ENCODE measurements at regions not wholly inside any gene's neighbourhood (a gene's known extent, or its start where the extent isn't known, plus 50 kb on each side); places are given as distances from the start of the nearest gene placed in this dataset.
"Not testable (repeated sequence)": the region's sequence is repeated elsewhere in the genome, so short reads cannot be mapped to it uniquely, and the experiment has no call there.

DNA sequence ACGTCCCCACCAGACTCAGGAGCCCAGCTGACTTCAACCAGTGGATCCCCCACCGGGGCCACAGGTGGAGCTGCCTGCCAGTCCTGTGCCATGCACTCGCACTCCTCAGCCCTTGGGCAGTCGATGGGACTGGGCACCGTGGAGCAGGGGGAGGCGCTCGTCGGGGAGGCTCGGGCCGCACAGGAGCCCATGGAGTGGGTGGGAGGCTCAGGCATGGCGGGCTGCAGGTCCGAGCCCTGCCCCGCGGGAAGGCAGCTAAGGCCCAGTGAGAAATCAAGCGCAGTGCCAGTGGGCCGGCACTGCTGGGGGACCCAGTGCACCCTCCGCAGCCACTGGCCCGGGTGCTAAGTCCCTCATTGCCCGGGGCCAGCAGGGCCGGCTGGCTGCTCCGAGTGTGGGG lies 52.3 kb upstream of the LRRC30 start:
- H3K9me3 ChIP-seq (ENCODE audit: control insufficient read depth, insufficient read depth, low read length); H3K27me3 ChIP-seq (ENCODE audit: control insufficient read depth, insufficient read depth, low read length); H3K4me1 Mint-ChIP-seq; DNase-seq; H3K9me3 Mint-ChIP-seq; H3K4me3 ChIP-seq (ENCODE audit: low read length); H3K36me3 Mint-ChIP-seq; H3K27me3 Mint-ChIP-seq (ENCODE audit: low read depth in 2 of 2); H3K4me1 ChIP-seq (ENCODE audit: control insufficient read depth, insufficient read depth, low read length); intact Hi-C loops (cut with micrococcal nuclease); H3K36me3 ChIP-seq (ENCODE audit: control insufficient read depth, insufficient read depth, low read length); H3K4me3 Mint-ChIP-seq; H3K27ac Mint-ChIP-seq; H3K27ac ChIP-seq (ENCODE audit: low read length); ATAC-seq: not testable (repeated sequence)
- WGBS (ENCODE audit: insufficient coverage) = 91% methylated on average over 21 of the region's 21 CpGs

DNA sequence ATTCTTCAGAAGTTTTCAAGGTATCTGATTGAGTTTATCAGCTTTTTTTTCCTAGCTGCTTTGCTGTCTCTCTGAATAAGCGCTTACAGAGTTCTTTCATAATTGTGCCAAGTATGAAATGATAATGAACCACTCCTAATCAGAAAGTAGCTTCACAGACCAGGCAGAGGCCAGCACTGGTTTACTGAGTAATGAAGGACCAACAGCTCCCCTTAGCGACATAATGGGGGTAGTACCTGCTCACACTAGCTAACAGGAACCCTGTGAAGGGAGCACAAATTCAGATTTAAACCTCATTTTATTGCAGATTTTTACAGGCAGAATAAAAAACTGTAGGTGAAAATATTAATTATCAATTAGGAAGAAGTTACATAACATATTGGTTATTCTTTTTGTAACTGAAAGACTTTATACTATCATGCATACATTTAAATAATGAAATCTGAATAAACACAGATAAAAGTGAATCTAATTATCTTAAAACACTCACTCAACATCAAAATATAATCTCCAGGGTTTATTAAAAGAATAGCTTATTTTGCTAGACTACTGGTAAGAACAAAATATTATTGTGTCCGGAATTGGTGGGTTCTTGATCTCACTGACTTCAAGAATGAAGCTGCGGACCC lies 53.7 kb upstream of the LRRC30 start:
- Mint-ChIP-seq H3K4me1 (no peaks in the 10 kb centered on the region), H3K27ac (no peak overlapping the region), H3K4me3 (no peak overlapping the region), H3K9me3 (no peaks in the 10 kb centered on the region), H3K36me3 (no peaks in the 10 kb centered on the region), H3K27me3 (ENCODE audit: low read depth in 2 of 2) (no peaks in the 10 kb centered on the region)
- Histone ChIP-seq H3K9me3 (ENCODE audit: control insufficient read depth, insufficient read depth, low read length) (no peaks in the 10 kb centered on the region), H3K36me3 (ENCODE audit: control insufficient read depth, insufficient read depth, low read length) (no peaks in the 10 kb centered on the region), H3K4me1 (ENCODE audit: control insufficient read depth, insufficient read depth, low read length) (no peaks in the 10 kb centered on the region), H3K27me3 (ENCODE audit: control insufficient read depth, insufficient read depth, low read length) (no peaks in the 10 kb centered on the region), H3K4me3 (ENCODE audit: low read length) (no peak overlapping the region), H3K27ac (ENCODE audit: low read length) (no peak overlapping the region)
- TF ChIP-seq, protein P1, sequence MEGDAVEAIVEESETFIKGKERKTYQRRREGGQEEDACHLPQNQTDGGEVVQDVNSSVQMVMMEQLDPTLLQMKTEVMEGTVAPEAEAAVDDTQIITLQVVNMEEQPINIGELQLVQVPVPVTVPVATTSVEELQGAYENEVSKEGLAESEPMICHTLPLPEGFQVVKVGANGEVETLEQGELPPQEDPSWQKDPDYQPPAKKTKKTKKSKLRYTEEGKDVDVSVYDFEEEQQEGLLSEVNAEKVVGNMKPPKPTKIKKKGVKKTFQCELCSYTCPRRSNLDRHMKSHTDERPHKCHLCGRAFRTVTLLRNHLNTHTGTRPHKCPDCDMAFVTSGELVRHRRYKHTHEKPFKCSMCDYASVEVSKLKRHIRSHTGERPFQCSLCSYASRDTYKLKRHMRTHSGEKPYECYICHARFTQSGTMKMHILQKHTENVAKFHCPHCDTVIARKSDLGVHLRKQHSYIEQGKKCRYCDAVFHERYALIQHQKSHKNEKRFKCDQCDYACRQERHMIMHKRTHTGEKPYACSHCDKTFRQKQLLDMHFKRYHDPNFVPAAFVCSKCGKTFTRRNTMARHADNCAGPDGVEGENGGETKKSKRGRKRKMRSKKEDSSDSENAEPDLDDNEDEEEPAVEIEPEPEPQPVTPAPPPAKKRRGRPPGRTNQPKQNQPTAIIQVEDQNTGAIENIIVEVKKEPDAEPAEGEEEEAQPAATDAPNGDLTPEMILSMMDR (IDR thresholded peaks at IDR 0.05) = no peak
- 69% methylated on average over 4 of the region's 4 CpGs for WGBS (ENCODE audit: insufficient coverage)
- no peak for ATAC-seq
- DNase-seq = peak in 1 of 2 donors; percentile 17
- intact Hi-C loops (cut with micrococcal nuclease) = no loop called here

DNA sequence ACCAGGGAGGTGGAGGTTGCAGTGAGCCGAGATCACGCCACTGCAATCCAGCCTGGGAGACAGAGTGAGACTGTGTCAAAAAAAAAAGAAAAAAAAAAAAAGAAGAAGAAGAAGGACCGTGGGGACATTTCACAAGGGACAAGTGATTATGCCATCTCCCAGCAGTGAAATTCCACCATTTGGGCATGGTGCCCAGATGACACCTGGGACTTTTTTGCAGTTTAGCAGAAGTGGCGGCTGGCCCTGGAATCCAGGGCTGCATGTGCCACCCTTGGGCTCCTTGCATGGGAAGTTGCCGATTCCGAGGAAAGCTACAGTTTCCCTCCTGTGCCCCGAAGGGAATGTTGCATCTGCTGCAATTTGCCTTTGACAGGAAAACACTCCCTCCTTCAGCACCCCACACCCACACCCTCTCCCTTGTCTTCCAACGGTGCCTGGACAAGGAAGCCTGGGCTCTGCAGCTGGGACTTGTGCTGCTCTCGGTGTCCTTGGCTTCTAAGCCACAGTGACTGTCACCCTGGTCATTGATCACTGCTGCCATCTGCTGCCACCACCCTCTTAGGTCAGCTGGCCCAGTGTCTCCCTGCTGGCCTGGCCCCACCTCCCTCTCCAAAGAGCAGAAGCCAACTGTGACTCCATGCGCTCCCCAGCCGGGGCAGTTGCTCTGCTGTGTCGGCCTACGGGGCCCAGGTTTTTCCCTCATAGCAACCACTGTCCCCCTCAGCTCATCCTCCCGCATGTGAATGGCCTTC lies 56.4 kb upstream of the LRRC30 start:
- Histone ChIP-seq H3K36me3 (ENCODE audit: control insufficient read depth, insufficient read depth, low read length) (no peaks in the 10 kb centered on the region), H3K9me3 (ENCODE audit: control insufficient read depth, insufficient read depth, low read length) (no peaks in the 10 kb centered on the region), H3K4me3 (ENCODE audit: low read length) (no peak overlapping the region), H3K27me3 (ENCODE audit: control insufficient read depth, insufficient read depth, low read length) (no peaks in the 10 kb centered on the region), H3K4me1 (ENCODE audit: control insufficient read depth, insufficient read depth, low read length) (no peaks in the 10 kb centered on the region), H3K27ac (ENCODE audit: low read length) (no peak overlapping the region)
- no peak overlapping the region for H3K27ac Mint-ChIP-seq
- no peaks in the 10 kb centered on the region for H3K27me3 Mint-ChIP-seq (ENCODE audit: low read depth in 2 of 2)
- no peak overlapping the region for H3K4me3 Mint-ChIP-seq
- DNase-seq (no peak), ATAC-seq (no peak)
- intact Hi-C loops (cut with micrococcal nuclease) = no loop called here
- H3K4me1 Mint-ChIP-seq = no peaks in the 10 kb centered on the region
- H3K9me3 Mint-ChIP-seq = no peaks in the 10 kb centered on the region
- TF ChIP-seq, protein P1 (IDR thresholded peaks at IDR 0.05) = no peak
- 87% methylated on average over 14 of the region's 14 CpGs for WGBS (ENCODE audit: insufficient coverage)
- no peaks in the 10 kb centered on the region for H3K36me3 Mint-ChIP-seq

DNA sequence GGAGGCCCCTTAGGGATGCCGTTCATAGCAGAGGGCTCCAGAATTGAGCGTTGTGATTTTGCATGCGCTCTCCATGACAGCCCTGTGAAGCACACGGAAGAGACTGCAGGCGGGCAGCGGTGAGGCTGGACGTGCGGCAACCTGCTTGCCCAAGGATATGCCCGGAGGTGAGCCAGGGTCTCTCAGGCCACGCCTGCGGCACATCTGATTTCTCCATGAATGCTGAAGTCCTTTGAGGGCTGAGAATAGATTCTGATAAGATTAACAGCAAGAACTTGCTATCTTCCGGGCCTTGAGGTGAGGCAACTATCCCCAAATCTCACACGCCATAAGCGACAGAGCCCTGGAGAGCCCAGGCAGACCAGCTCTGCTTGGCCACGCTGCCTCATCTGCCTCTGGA lies 55.6 kb upstream of the LAMA1 start:
- WGBS (ENCODE audit: insufficient coverage) = 90% methylated on average over 15 of the region's 15 CpGs
- DNase-seq = no peak
- no peaks in the 10 kb centered on the region for H3K36me3 Mint-ChIP-seq
- Histone ChIP-seq H3K36me3 (ENCODE audit: control insufficient read depth, insufficient read depth, low read length) (no peaks in the 10 kb centered on the region), H3K4me3 (ENCODE audit: low read length) (no peak overlapping the region), H3K27ac (ENCODE audit: low read length) (no peak overlapping the region), H3K4me1 (ENCODE audit: control insufficient read depth, insufficient read depth, low read length) (no peaks in the 10 kb centered on the region), H3K9me3 (ENCODE audit: control insufficient read depth, insufficient read depth, low read length) (no peaks in the 10 kb centered on the region), H3K27me3 (ENCODE audit: control insufficient read depth, insufficient read depth, low read length) (no peaks in the 10 kb centered on the region)
- no peaks in the 10 kb centered on the region for H3K27me3 Mint-ChIP-seq (ENCODE audit: low read depth in 2 of 2)
- TF ChIP-seq, protein P1 (IDR thresholded peaks at IDR 0.05) = no peak
- H3K9me3 Mint-ChIP-seq = no peaks in the 10 kb centered on the region
- ATAC-seq = no peak
- H3K4me1 Mint-ChIP-seq = no peaks in the 10 kb centered on the region
- H3K27ac Mint-ChIP-seq = no peak overlapping the region
- intact Hi-C loops (cut with micrococcal nuclease) = no loop called here
- H3K4me3 Mint-ChIP-seq = no peak overlapping the region
